Fibroblast of lung (primary cell): ENCODE measurements at regions not wholly inside any gene's neighbourhood (a gene's known extent, or its start where the extent isn't known, plus 50 kb on each side); places are given as distances from the start of the nearest gene placed in this dataset.

ENCODE experiments used
- DNase-seq, 2 donors: peaks; one replicate each; pipeline versions ENCODE4 v3.0.0 to v3.0.0-alpha.2; 2010; ENCODE audit warnings: low read depth in 2 of 2
- H2AFZ ChIP-seq: 2 replicates; pipeline ENCODE4 v1.5.1; 2012; ENCODE audit warnings: low read length, control low read depth, inconsistent platforms
- H3K27ac ChIP-seq: 2 replicates; pipeline ENCODE4 v1.5.1; 2011; ENCODE audit warnings: low read length, control low read depth; ENCODE audit not compliant: insufficient read depth
- H3K27me3 ChIP-seq: 2 replicates; pipeline ENCODE4 v1.5.1; 2011; ENCODE audit warnings: mild to moderate bottlenecking, low read length; ENCODE audit not compliant: control insufficient read depth, insufficient read depth
- H3K36me3 ChIP-seq: 2 replicates; pipeline ENCODE4 v1.5.1; 2011; ENCODE audit warnings: low read length; ENCODE audit not compliant: control insufficient read depth, insufficient read depth
- H3K4me1 ChIP-seq: 2 replicates; pipeline ENCODE4 v1.5.1; 2011; ENCODE audit warnings: low read length; ENCODE audit not compliant: control insufficient read depth, insufficient read depth; ENCODE audit errors: extremely low read depth
- H3K4me2 ChIP-seq: 2 replicates; pipeline ENCODE4 v1.5.1; 2011; ENCODE audit warnings: low read length, control low read depth; ENCODE audit not compliant: insufficient read depth; ENCODE audit errors: extremely low read depth
- H3K4me3 ChIP-seq, 4 experiments: fragments of 200-600 bp in 1 of 4; sonication (generic) in 1 of 4; replicated peaks in 1 of 4; 2 replicates each; pipeline ENCODE4 v1.5.1; 2011 to 2016; ENCODE audit warnings: low read length in 4 of 4, low read depth in 3 of 4, mild to moderate bottlenecking in 3 of 4, control low read depth in 2 of 4, inconsistent platforms in 1 of 4, mixed read lengths in 1 of 4; ENCODE audit not compliant: insufficient read depth in 1 of 4; ENCODE audit errors: control extremely low read depth in 1 of 4
- H3K79me2 ChIP-seq: 2 replicates; pipeline ENCODE4 v1.5.1; 2012; ENCODE audit warnings: mild to moderate bottlenecking, low read length, inconsistent platforms; ENCODE audit not compliant: control insufficient read depth, insufficient read depth
- H3K9ac ChIP-seq: 2 replicates; pipeline ENCODE4 v1.5.1; 2011; ENCODE audit warnings: mild to moderate bottlenecking, low read length, control low read depth; ENCODE audit not compliant: insufficient read depth
- H3K9me3 ChIP-seq: 2 replicates; pipeline ENCODE4 v1.5.1; 2012; ENCODE audit warnings: low read depth, low read length; ENCODE audit not compliant: control insufficient read depth, insufficient read depth
- H4K20me1 ChIP-seq: 2 replicates; pipeline ENCODE4 v1.5.1; 2011; ENCODE audit warnings: low read length; ENCODE audit not compliant: control insufficient read depth, insufficient read depth; ENCODE audit errors: extremely low read depth
- CTCF ChIP-seq, 2 donors: IDR thresholded peaks in 1 of 2; conservative IDR thresholded peaks in 1 of 2; 1 replicate in 1 of 2; 2 replicates in 1 of 2; pipeline ENCODE4 v1.5.1; 2011 to 2012; ENCODE audit warnings: low read length in 2 of 2, control low read depth in 1 of 2, inconsistent platforms in 1 of 2, low read depth in 1 of 2, mild to moderate bottlenecking in 1 of 2
- EZH2 ChIP-seq: IDR thresholded peaks from 2 replicates; pipeline ENCODE4 v1.5.1; 2012; ENCODE audit warnings: low read length, control low read depth, mild to moderate bottlenecking; ENCODE audit errors: missing control alignments

GRCh38 chrX:39613997-39614679 lies 483.6 kb downstream of the BCOR start:
- H3K9me3 ChIP-seq: no peaks in the 10 kb centered on the region
- no peak overlapping the region for H3K27ac ChIP-seq
- H3K4me2 ChIP-seq: no peak overlapping the region
- H3K36me3 ChIP-seq: no peaks in the 10 kb centered on the region
- no peaks in the 10 kb centered on the region for H3K27me3 ChIP-seq
- H3K9ac ChIP-seq: no peak overlapping the region
- no peak for DNase-seq
- no peaks in the 10 kb centered on the region for H3K4me1 ChIP-seq
- H2AFZ ChIP-seq: no peak overlapping the region
- H3K79me2 ChIP-seq: no peaks in the 10 kb centered on the region
- H3K4me3 ChIP-seq: no peak overlapping the region
- no peaks in the 10 kb centered on the region for H4K20me1 ChIP-seq
- TF ChIP-seq EZH2: no peak
- no peak for TF ChIP-seq CTCF (conservative IDR thresholded peaks at IDR 0.05 in 1 of 2, IDR thresholded peaks at IDR 0.05 in 1 of 2; ENCODE audit: low read depth in 1 of 2, low read length in 2 of 2)

- Histone ChIP-seq H3K4me2 (no peak overlapping the region), H2AFZ (no peak overlapping the region), H3K9me3 (no peaks in the 10 kb centered on the region), H3K27me3 (no peaks in the 10 kb centered on the region), H4K20me1 (no peaks in the 10 kb centered on the region), H3K79me2 (no peaks in the 10 kb centered on the region), H3K4me1 (no peaks in the 10 kb centered on the region), H3K27ac (no peak overlapping the region), H3K36me3 (no peaks in the 10 kb centered on the region), H3K4me3 (no peak overlapping the region), H3K9ac (no peak overlapping the region)
- no peak for DNase-seq
- TF ChIP-seq EZH2: no peak
- TF ChIP-seq CTCF (conservative IDR thresholded peaks at IDR 0.05 in 1 of 2, IDR thresholded peaks at IDR 0.05 in 1 of 2; ENCODE audit: low read depth in 1 of 2, low read length in 2 of 2): no peak
Observed at GRCh38 chrX:39614680-39614998, 483.1 kb downstream of the BCOR start.

GRCh38 chrX:39616098-39616729 lies 481.5 kb downstream of the BCOR start:
- H3K4me1 ChIP-seq: no peaks in the 10 kb centered on the region
- no peak for TF ChIP-seq EZH2
- no peak for TF ChIP-seq CTCF (conservative IDR thresholded peaks at IDR 0.05 in 1 of 2, IDR thresholded peaks at IDR 0.05 in 1 of 2; ENCODE audit: low read depth in 1 of 2, low read length in 2 of 2)
- no peaks in the 10 kb centered on the region for H3K27me3 ChIP-seq
- no peaks in the 10 kb centered on the region for H3K36me3 ChIP-seq
- H2AFZ ChIP-seq: no peak overlapping the region
- no peaks in the 10 kb centered on the region for H3K79me2 ChIP-seq
- no peak overlapping the region for H3K4me3 ChIP-seq
- no peaks in the 10 kb centered on the region for H4K20me1 ChIP-seq
- no peaks in the 10 kb centered on the region for H3K9me3 ChIP-seq
- H3K4me2 ChIP-seq: no peak overlapping the region
- no peak overlapping the region for H3K27ac ChIP-seq
- no peak overlapping the region for H3K9ac ChIP-seq
- no peak for DNase-seq
